GM23338 (cell line): ENCODE measurements at regions not wholly inside any gene's neighbourhood (a gene's known extent, or its start where the extent isn't known, plus 50 kb on each side); places are given as distances from the start of the nearest gene placed in this dataset.

Experiments
- ATAC-seq: fragments of 200-7000 bp; cut with Tn5 transposase; 3 replicates; pipeline ENCODE4 v1.9.1; 2020
- DNase-seq: peaks from one replicate; pipeline ENCODE4 v3.0.0-alpha.2; 2015; ENCODE audit warnings: low spot score
- H2AFZ ChIP-seq: fragments of 200-600 bp; sonication (generic); 2 replicates; pipeline ENCODE4 v1.8.0; 2016; ENCODE audit warnings: antibody characterized with exemption, mild to moderate bottlenecking, moderate library complexity
- H3F3A ChIP-seq: fragments of 200-600 bp; sonication (generic); replicated peaks from 2 replicates; pipeline ENCODE4 v1.8.0; 2017; ENCODE audit warnings: antibody characterized with exemption, mixed run types, low read depth
- H3K27ac ChIP-seq: fragments of 200-600 bp; sonication (generic); 2 replicates; pipeline ENCODE4 v1.6.1; 2016; ENCODE audit warnings: low read depth
- H3K27me3 ChIP-seq: fragments of 200-600 bp; sonication (generic); 2 replicates; pipeline ENCODE4 v1.8.0; 2016; ENCODE audit warnings: mild to moderate bottlenecking, mixed run types, moderate library complexity; ENCODE audit not compliant: insufficient read depth
- H3K36me3 ChIP-seq: fragments of 200-600 bp; sonication (generic); 2 replicates; pipeline ENCODE4 v1.8.0; 2016; ENCODE audit warnings: mild to moderate bottlenecking; ENCODE audit not compliant: insufficient read depth
- H3K4me1 ChIP-seq: fragments of 200-600 bp; sonication (generic); 2 replicates; pipeline ENCODE4 v1.8.0; 2016; ENCODE audit warnings: mild to moderate bottlenecking, moderate library complexity; ENCODE audit not compliant: insufficient read depth
- H3K4me2 ChIP-seq: fragments of 200-600 bp; sonication (generic); 2 replicates; pipeline ENCODE4 v1.7.1; 2017; ENCODE audit warnings: mixed run types
- H3K4me3 ChIP-seq: fragments of 200-600 bp; sonication (generic); 2 replicates; pipeline ENCODE4 v1.6.1; 2016; ENCODE audit warnings: mixed run types
- H3K79me2 ChIP-seq: fragments of 200-600 bp; sonication (generic); replicated peaks from 2 replicates; pipeline ENCODE4 v1.8.0; 2017; ENCODE audit warnings: mild to moderate bottlenecking; ENCODE audit not compliant: insufficient read depth
- H3K9me2 ChIP-seq: fragments of 200-600 bp; sonication (generic); 2 replicates; pipeline ENCODE4 v1.8.0; 2017; ENCODE audit not compliant: insufficient read depth
- H4K20me1 ChIP-seq: fragments of 200-600 bp; sonication (generic); replicated peaks from 2 replicates; pipeline ENCODE4 v1.8.0; 2017; ENCODE audit warnings: mild to moderate bottlenecking; ENCODE audit not compliant: insufficient read depth
- H3K27ac Mint-ChIP-seq: 2 replicates; pipeline ENCODE4 v1.8.0; 2020; ENCODE audit warnings: inconsistent platforms, mild to moderate bottlenecking, moderate library complexity, mixed read lengths
- H3K27me3 Mint-ChIP-seq: 3 replicates; pipeline ENCODE4 v1.8.0; 2022; ENCODE audit warnings: low read depth, mild to moderate bottlenecking, moderate library complexity, mixed read lengths, inconsistent platforms; ENCODE audit not compliant: insufficient read depth, poor library complexity
- H3K36me3 Mint-ChIP-seq: 3 replicates; pipeline ENCODE4 v1.8.0; 2021; ENCODE audit warnings: low read depth, mild to moderate bottlenecking, inconsistent platforms, moderate library complexity, mixed read lengths
- H3K4me1 Mint-ChIP-seq: 3 replicates; pipeline ENCODE4 v1.8.0; 2020; ENCODE audit warnings: mild to moderate bottlenecking, inconsistent platforms, mixed read lengths
- H3K4me3 Mint-ChIP-seq: 3 replicates; pipeline ENCODE4 v1.8.0; 2021; ENCODE audit warnings: moderate library complexity, mild to moderate bottlenecking, inconsistent platforms, mixed read lengths
- H3K9me3 Mint-ChIP-seq: 3 replicates; pipeline ENCODE4 v1.8.0; 2020; ENCODE audit warnings: moderate library complexity, mild to moderate bottlenecking, inconsistent platforms, mixed read lengths
- CREB1 ChIP-seq: fragments of 250-450 bp; sonication (Bioruptor Pico); IDR thresholded peaks from 2 replicates; pipeline ENCODE4 v1.5.0; 2020; ENCODE audit warnings: low read depth, mild to moderate bottlenecking, moderate library complexity
- ETS1 ChIP-seq: IDR thresholded peaks from 2 replicates; pipeline ENCODE4 v1.6.1; 2016; ENCODE audit warnings: antibody characterized with exemption
- EZH2 ChIP-seq: fragments of 200-600 bp; sonication (generic); IDR thresholded peaks from one replicate; pipeline ENCODE4 v1.8.0; 2017; ENCODE audit warnings: antibody characterized with exemption, mild to moderate bottlenecking, low read depth; ENCODE audit not compliant: unreplicated experiment
- EZH2phosphoT487 ChIP-seq: fragments of 200-600 bp; sonication (generic); IDR thresholded peaks from one replicate; pipeline ENCODE4 v1.8.1; 2018; ENCODE audit warnings: antibody characterized with exemption; ENCODE audit not compliant: unreplicated experiment
- JUNB ChIP-seq: IDR thresholded peaks from one replicate; pipeline ENCODE4 v1.6.1; 2016; ENCODE audit warnings: antibody characterized with exemption; ENCODE audit not compliant: unreplicated experiment
- NANOG ChIP-seq: IDR thresholded peaks from 2 replicates; pipeline ENCODE4 v1.6.1; 2016; ENCODE audit warnings: antibody characterized with exemption, borderline replicate concordance
- POLR2AphosphoS5 ChIP-seq: IDR thresholded peaks from 2 replicates; pipeline ENCODE4 v1.6.1; 2016; ENCODE audit warnings: antibody characterized with exemption, low read depth
- STAT1 ChIP-seq: IDR thresholded peaks from one replicate; pipeline ENCODE4 v1.6.1; 2016; ENCODE audit warnings: antibody characterized with exemption; ENCODE audit not compliant: unreplicated experiment
- ZNF114 ChIP-seq: fragments of 250-450 bp; sonication (Bioruptor Pico); IDR thresholded peaks from 2 replicates; pipeline ENCODE4 v1.5.0; 2020; ENCODE audit warnings: mild to moderate bottlenecking, moderate library complexity
- ZNF331 ChIP-seq: fragments of 250-450 bp; sonication (Bioruptor Pico); IDR thresholded peaks from 2 replicates; pipeline ENCODE4 v1.5.0; 2020; ENCODE audit warnings: low read depth, mild to moderate bottlenecking, moderate library complexity
- ZNF462 ChIP-seq: fragments of 250-450 bp; sonication (Bioruptor Pico); IDR thresholded peaks from 2 replicates; pipeline ENCODE4 v1.5.0; 2020; ENCODE audit warnings: mild to moderate bottlenecking, moderate library complexity
- TF ChIP-seq, protein P1 (sequence below): IDR thresholded peaks from one replicate; pipeline ENCODE4 v1.6.1; 2018; ENCODE audit warnings: antibody characterized with exemption; ENCODE audit not compliant: unreplicated experiment
- TF ChIP-seq, protein P2 (sequence below), 2 experiments: fragments of 200-600 bp in 1 of 2; sonication (generic) in 1 of 2; conservative IDR thresholded peaks; 2 replicates each; pipeline versions ENCODE4 v1.5.1 to v1.6.1; 2016 to 2017; ENCODE audit warnings: antibody characterized with exemption in 2 of 2, low read depth in 2 of 2, mild to moderate bottlenecking in 2 of 2, moderate library complexity in 1 of 2

- Mint-ChIP-seq H3K27ac (no peak overlapping the region), H3K27me3 (no peaks in the 10 kb centered on the region), H3K36me3 (no peaks in the 10 kb centered on the region), H3K4me3 (no peak overlapping the region), H3K9me3 (no peaks in the 10 kb centered on the region), H3K4me1 (peaks cover 16% of the 10 kb centered on the region)
- H3K27me3 ChIP-seq: no peaks in the 10 kb centered on the region
- H4K20me1 ChIP-seq: no peaks in the 10 kb centered on the region
- H3K4me3 ChIP-seq: no peak overlapping the region
- H3K79me2 ChIP-seq: no peaks in the 10 kb centered on the region
- H3K36me3 ChIP-seq: no peaks in the 10 kb centered on the region
- ATAC-seq (no peak), DNase-seq (no peak)
- no peaks in the 10 kb centered on the region; the same call in 1 of the 2 replicates for H3K9me2 ChIP-seq
- no peak overlapping the region for H3K4me2 ChIP-seq
- H2AFZ ChIP-seq: no peak overlapping the region
- no peak for TF ChIP-seq POLR2AphosphoS5
- TF ChIP-seq CREB1 (CRISPR knock-in tag): no peak
- TF ChIP-seq EZH2phosphoT487: no peak
- no peak for TF ChIP-seq ZNF462 (CRISPR knock-in tag)
- no peak for TF ChIP-seq JUNB
- TF ChIP-seq EZH2: no peak
- no peak for TF ChIP-seq ZNF114
- TF ChIP-seq ETS1: no peak
- no peak for TF ChIP-seq STAT1
- TF ChIP-seq ZNF331 (CRISPR knock-in tag): no peak
- TF ChIP-seq, protein P1, sequence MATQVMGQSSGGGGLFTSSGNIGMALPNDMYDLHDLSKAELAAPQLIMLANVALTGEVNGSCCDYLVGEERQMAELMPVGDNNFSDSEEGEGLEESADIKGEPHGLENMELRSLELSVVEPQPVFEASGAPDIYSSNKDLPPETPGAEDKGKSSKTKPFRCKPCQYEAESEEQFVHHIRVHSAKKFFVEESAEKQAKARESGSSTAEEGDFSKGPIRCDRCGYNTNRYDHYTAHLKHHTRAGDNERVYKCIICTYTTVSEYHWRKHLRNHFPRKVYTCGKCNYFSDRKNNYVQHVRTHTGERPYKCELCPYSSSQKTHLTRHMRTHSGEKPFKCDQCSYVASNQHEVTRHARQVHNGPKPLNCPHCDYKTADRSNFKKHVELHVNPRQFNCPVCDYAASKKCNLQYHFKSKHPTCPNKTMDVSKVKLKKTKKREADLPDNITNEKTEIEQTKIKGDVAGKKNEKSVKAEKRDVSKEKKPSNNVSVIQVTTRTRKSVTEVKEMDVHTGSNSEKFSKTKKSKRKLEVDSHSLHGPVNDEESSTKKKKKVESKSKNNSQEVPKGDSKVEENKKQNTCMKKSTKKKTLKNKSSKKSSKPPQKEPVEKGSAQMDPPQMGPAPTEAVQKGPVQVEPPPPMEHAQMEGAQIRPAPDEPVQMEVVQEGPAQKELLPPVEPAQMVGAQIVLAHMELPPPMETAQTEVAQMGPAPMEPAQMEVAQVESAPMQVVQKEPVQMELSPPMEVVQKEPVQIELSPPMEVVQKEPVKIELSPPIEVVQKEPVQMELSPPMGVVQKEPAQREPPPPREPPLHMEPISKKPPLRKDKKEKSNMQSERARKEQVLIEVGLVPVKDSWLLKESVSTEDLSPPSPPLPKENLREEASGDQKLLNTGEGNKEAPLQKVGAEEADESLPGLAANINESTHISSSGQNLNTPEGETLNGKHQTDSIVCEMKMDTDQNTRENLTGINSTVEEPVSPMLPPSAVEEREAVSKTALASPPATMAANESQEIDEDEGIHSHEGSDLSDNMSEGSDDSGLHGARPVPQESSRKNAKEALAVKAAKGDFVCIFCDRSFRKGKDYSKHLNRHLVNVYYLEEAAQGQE: no peak
- TF ChIP-seq, protein P2, sequence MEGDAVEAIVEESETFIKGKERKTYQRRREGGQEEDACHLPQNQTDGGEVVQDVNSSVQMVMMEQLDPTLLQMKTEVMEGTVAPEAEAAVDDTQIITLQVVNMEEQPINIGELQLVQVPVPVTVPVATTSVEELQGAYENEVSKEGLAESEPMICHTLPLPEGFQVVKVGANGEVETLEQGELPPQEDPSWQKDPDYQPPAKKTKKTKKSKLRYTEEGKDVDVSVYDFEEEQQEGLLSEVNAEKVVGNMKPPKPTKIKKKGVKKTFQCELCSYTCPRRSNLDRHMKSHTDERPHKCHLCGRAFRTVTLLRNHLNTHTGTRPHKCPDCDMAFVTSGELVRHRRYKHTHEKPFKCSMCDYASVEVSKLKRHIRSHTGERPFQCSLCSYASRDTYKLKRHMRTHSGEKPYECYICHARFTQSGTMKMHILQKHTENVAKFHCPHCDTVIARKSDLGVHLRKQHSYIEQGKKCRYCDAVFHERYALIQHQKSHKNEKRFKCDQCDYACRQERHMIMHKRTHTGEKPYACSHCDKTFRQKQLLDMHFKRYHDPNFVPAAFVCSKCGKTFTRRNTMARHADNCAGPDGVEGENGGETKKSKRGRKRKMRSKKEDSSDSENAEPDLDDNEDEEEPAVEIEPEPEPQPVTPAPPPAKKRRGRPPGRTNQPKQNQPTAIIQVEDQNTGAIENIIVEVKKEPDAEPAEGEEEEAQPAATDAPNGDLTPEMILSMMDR (conservative IDR thresholded peaks at IDR 0.05; ENCODE audit: low read depth in 2 of 2): no peak
- no peak for TF ChIP-seq NANOG
- no peaks in the 10 kb centered on the region for H3F3A ChIP-seq
- no peaks in the 10 kb centered on the region for H3K4me1 ChIP-seq
- no peak overlapping the region for H3K27ac ChIP-seq
Measured at GRCh38 chr14:22411398-22412055, 177.5 kb downstream of the DAD1 start.
